ES-I3 (cell line): ENCODE measurements at regions not wholly inside any gene's neighbourhood (a gene's known extent, or its start where the extent isn't known, plus 50 kb on each side); places are given as distances from the start of the nearest gene placed in this dataset.

ENCODE experiments used
- H3K36me3 ChIP-seq: 2 replicates; pipeline ENCODE4 v1.6.1; 2013; ENCODE audit warnings: mild to moderate bottlenecking, low read length, control low read depth, moderate library complexity; ENCODE audit not compliant: insufficient read depth
- H3K4me1 ChIP-seq: 2 replicates; pipeline ENCODE4 v1.6.1; 2013; ENCODE audit warnings: mild to moderate bottlenecking, control low read depth, low read length; ENCODE audit not compliant: insufficient read depth
- H3K9ac ChIP-seq: 2 replicates; pipeline ENCODE4 v1.6.1; 2013; ENCODE audit warnings: low read depth, mild to moderate bottlenecking, low read length, moderate library complexity
- H3K9me3 ChIP-seq: 2 replicates; pipeline ENCODE4 v1.6.1; 2013; ENCODE audit warnings: mild to moderate bottlenecking, low read length, moderate library complexity; ENCODE audit not compliant: control insufficient read depth, insufficient read depth

DNA sequence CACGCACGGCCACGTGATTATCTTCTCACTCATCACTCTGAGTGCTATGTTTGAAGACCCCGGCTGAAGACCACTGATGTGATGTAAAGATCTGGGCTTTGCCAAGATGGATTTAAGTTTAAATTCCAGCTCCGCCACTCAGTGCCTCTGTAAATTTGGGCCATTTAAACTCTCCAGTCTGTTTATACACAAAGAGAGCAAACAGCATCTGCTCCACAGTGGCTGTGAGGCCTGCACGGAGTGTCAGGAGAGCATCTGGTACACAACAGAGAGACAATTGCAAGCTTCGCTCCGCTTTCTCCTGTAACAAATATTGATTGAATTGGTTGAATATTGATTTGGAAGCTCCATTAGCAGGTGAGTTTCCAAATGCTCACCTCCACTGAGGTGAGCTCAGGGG is 80.5 kb upstream of the FRMD1 start:
- Histone ChIP-seq H3K9me3 (no peaks in the 10 kb centered on the region), H3K36me3 (no peaks in the 10 kb centered on the region), H3K9ac (no peak overlapping the region), H3K4me1 (peaks cover 13% of the 10 kb centered on the region)

DNA sequence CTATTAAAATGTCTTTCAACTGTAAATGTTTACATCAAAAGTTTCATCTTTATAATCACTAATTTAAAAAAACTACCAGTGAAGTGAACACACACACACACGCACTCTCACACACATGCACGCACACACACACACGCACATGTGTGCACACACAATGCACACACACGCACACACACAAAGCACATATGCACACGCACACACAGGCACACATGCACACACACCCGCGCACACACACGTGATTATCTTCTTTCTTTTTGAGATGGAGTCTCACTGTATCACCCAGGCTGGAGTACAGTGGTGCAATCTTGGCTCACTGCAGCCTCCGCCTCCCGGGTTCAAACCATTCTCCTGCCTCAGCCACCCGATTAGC is 80.0 kb upstream of the FRMD1 start:
- Histone ChIP-seq H3K4me1 (peaks cover 13% of the 10 kb centered on the region), H3K9ac (no peak overlapping the region), H3K9me3 (no peaks in the 10 kb centered on the region), H3K36me3 (no peaks in the 10 kb centered on the region)

DNA sequence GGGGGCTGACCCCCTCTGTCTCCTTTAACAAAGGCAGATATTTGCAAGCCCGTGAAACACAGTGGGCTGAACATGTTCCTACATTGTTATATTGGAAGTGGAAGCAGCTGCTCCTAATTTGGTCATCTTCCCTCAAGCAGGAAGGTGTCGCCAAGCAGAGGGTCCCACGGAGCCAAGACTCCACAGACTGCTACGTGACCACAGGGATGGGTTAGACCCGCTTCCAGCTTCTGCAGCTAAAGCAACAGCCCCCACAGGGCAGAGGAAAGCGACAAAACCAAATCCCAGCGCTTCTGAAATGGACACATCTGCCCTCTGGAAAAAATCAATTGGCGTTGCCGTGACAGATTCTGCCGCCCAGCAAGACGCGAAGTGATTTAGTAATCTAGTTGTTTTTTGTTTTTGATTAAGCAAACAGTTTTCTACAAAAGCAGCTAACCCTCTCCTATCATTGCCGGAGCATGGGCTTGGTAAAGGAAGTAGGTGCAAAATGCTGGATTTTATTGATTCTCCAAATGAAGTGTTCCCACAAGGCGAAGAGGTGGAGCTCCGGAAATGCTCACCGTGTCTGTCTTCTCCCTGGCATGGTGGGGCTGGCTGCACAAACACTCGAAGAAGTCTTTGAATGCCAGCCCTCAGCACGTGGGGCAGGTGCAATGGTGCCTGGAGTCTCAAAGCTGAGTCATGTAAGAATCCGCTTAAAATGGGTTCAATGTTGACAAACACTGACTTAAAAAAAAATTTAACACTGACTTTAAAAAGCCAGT is 79.4 kb upstream of the FRMD1 start:
- no peak overlapping the region for H3K9ac ChIP-seq
- H3K36me3 ChIP-seq: no peaks in the 10 kb centered on the region
- no peaks in the 10 kb centered on the region for H3K9me3 ChIP-seq
- H3K4me1 ChIP-seq: peaks cover 13% of the 10 kb centered on the region

DNA sequence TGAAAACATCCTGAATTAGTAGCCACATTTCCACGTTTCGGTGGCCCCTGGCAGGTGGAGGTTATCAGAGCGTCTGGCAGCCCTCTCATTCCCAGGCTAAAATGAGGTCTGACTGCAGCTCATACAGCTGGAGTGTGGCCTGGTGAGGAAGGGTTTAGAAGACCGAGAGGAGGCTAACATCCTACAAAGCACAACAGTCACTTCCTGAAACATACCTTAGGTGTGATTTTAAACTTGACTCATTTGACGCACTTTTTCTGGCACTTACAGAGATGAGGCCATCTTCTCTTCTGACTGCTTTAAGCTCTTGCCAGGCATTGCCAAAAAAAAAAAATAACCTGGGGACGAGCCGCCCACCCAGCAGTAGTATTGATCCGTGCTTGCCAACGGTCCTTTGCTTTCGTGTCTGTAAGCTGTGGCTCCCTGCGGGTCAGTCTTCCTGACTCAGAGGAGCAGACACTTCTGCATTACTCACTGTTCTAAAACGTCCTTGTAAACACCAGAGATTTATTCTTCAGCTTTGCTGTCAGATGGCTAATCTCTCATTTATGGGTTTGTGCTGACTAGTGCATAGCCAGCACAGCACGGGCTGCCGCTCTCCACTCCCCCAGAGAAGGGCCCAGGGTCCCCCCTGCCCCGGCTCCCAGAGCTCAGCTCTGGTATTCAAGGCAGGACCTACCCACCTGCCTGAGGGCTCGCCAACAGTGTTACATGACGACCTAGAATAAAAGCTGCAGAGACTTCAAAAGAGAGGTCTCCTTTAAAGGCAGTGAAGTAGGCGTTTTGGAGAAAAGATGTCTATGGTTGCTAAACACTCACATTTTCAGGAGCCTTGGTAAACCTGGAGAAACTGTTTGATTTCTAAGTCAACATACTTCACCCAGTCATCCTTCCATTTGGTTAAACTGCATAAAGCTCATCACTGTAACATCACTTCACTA is 78.5 kb upstream of the FRMD1 start:
- no peak overlapping the region for H3K9ac ChIP-seq
- peaks cover 13% of the 10 kb centered on the region for H3K4me1 ChIP-seq
- H3K9me3 ChIP-seq: no peaks in the 10 kb centered on the region
- H3K36me3 ChIP-seq: no peaks in the 10 kb centered on the region

DNA sequence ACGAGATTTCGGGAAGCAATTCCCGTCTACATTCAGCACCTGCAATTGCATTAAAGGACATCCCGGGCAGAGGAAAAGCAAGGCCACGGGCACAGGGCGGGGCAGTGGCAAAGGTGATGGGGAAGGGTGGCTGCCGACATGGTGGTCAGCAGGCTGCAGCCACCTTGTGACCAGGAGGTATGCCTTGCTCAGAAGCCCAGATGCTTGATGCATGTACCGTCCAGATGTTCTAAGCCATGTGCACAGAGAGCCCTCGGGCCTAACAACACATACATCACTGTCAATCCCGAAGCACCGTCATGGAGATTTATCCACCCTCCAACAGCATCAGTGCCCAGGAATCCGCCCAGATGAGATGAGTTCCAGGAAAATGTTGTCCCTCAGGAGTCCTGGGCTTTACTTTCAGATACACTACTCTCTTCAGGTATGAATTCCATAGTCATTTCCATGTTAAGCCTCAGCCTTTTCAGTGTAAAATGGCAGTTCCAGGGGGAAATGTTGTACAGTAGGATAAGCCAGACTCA is 77.8 kb upstream of the FRMD1 start:
- Histone ChIP-seq H3K36me3 (no peaks in the 10 kb centered on the region), H3K4me1 (peaks cover 13% of the 10 kb centered on the region), H3K9ac (no peak overlapping the region), H3K9me3 (no peaks in the 10 kb centered on the region)

DNA sequence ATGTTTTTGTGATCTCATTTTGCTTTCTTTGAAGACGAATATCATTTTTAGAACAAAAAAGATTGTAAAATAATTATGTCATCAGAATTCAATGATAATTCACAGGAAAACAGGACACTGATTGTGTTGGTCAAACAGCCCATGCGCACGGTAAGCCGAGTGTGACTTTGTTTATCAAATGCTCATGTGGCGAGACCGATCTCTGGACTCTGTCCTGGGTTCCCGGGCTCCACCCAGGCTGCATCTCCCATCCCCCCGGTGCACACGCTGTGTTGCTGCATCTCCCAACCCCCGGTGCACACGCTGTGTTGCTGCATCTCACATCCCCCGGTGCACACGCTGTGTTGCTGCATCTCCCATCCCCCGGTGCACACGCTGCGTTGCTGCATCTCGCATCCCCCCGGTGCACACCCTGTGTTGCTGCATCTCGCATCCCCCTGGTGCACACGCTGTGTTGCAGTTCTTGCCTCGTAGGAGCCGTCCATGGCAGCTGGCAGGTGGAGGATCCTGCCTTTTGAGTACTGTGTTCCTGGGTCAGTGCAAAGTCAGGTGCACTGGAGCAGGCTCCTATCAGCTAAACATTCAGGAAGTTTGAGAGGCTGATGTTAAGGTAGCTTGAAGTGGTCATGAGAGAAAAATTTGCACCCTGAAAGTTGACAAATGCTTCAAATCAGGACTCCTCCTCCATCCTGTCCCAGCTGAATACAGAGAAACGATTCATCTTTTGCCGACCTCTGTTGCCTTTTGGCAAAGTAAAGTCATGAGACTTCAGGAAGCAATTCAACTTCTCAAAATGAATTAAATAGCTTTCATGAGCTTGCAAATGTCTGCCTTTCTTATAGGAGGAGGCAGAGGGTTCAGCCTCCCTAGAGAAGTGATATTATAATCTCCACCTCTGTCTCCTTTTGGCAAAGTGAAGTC is 77.1 kb upstream of the FRMD1 start:
- H3K36me3 ChIP-seq: no peaks in the 10 kb centered on the region
- H3K4me1 ChIP-seq: peaks cover 13% of the 10 kb centered on the region
- H3K9ac ChIP-seq: no peak overlapping the region
- no peaks in the 10 kb centered on the region for H3K9me3 ChIP-seq

DNA sequence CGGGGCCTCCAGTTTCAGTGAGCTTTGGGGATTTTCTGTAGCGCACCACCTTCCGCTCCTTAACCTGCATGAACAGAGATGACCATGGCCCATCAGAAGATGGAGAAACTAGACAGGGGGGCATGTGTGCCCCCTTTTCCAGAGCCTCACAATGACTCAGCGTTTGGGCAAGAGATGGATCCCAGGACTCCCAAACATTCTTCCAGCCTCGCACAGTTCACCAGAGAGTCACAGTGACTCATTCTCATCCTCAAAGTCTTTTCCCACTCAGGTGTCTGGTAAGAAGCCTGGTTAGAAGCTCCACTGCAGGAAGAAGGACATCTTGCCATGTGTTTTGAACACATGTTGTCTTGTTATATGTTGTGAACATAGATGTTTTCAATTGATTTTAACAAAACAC is 76.2 kb upstream of the FRMD1 start:
- Histone ChIP-seq H3K36me3 (no peaks in the 10 kb centered on the region), H3K9me3 (no peaks in the 10 kb centered on the region)

DNA sequence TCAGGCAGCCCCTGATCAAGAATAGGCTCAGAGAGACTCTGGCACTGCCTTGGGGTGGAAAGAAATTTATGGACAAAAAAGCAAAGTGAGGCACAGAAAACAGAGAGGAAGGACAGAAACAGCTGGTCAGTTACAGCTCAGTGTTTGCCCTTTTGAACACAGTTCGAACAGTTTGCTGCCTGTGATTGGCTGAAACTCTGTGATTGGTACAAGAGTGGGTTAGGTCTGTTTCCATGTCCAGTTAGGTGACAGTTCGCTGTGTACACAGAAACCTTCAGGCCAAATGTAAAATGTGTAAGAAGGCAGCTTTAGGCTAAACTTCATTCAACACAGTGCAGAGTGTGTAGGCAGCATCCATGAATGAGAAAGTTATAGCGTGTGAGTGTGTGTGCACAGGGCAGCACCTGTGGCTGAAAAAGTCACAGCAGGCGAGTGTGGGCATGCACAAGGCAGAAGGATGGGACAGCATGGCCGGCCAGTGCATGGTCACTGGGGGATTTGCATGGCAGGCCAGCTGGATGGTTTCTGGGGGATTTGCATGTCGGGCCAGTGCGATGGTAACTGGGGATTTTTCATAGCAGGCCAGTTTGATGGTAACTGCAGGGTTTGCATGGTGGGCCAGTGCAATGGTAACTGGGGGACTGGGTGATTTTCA is 75.4 kb upstream of the FRMD1 start:
- no peaks in the 10 kb centered on the region for H3K36me3 ChIP-seq
- no peaks in the 10 kb centered on the region for H3K9me3 ChIP-seq
- H3K9ac ChIP-seq: no peak overlapping the region
- peaks cover 13% of the 10 kb centered on the region for H3K4me1 ChIP-seq

More for the DNA sequence above, 76.2 kb upstream of the FRMD1 start:
- Histone ChIP-seq H3K4me1 (peaks cover 13% of the 10 kb centered on the region), H3K9ac (no peak overlapping the region)

DNA sequence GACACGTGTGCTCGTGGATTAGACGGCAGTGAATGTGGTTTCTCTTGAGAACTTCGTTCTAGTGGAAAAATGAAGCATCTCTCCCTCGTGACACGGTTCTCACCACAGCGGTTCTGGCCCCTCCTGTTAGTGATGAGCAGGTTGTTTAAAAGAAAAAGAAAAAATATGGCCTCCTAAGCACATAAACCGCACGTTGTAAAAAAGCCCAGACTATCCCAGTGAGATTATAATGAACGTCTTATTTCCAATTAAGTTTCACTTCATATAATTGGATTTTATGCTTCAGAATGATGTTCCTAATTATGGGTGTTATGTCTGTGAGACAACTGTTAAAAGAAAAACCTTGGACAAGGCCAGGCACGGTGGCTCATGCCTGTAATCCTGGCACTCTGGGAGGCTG is 74.5 kb upstream of the FRMD1 start:
- H3K9ac ChIP-seq: no peak overlapping the region
- H3K36me3 ChIP-seq: no peaks in the 10 kb centered on the region
- H3K9me3 ChIP-seq: no peaks in the 10 kb centered on the region
- H3K4me1 ChIP-seq: peaks cover 11% of the 10 kb centered on the region

DNA sequence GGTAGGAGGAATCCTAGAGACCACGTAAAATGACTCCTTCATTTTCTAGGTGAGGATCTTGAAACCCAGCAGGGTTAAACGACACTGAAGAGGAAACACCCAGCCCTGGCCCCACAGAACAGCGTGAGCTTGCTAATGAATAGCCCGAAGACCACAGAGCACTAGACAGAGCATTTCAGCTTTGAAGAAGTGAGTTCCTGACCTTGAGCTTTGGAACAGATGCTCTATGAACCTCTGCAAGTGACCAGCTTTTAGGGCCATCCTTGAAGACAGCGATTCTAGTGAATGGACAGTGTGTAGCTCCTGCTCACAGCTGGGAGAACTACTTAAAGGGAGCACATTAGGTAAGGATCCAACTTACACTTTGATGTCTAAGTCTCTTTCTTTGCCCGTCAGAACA is 74.0 kb upstream of the FRMD1 start:
- Histone ChIP-seq H3K36me3 (no peaks in the 10 kb centered on the region), H3K9me3 (no peaks in the 10 kb centered on the region), H3K9ac (no peak overlapping the region), H3K4me1 (peaks cover 6% of the 10 kb centered on the region)

DNA sequence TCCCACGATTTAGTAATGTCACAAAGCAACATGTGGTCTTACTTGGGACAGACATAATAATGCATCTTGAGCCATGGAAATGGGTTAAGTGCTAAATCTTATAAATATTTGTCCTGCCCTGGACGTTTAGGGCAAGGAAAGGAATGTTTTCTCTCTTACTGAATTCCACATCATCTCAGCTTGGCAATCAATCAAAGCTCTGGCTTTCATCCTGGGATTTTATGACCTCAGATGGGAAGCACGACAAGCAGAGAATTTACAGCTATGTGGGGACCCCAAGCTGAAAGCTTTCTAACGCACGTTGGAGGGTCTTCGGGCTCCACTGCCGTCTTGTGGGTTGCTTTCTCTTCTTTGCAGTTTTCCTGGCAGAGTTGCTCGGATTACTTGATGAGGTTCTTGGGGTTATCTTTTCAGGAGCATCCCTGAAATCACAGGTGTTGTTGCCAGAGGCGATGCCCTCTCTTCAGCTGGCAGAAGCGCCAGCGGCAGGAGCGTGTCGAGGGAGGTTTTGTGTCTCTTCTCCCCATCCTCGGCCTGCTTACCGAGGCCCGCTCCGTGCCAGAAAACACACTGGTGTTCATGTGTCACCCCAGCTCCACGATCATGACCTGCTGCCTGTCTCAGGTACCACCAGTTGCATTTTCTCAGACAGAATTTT is 73.4 kb upstream of the FRMD1 start:
- peaks cover 1% of the 10 kb centered on the region for H3K4me1 ChIP-seq
- no peaks in the 10 kb centered on the region for H3K9me3 ChIP-seq
- no peak overlapping the region for H3K9ac ChIP-seq
- H3K36me3 ChIP-seq: no peaks in the 10 kb centered on the region

DNA sequence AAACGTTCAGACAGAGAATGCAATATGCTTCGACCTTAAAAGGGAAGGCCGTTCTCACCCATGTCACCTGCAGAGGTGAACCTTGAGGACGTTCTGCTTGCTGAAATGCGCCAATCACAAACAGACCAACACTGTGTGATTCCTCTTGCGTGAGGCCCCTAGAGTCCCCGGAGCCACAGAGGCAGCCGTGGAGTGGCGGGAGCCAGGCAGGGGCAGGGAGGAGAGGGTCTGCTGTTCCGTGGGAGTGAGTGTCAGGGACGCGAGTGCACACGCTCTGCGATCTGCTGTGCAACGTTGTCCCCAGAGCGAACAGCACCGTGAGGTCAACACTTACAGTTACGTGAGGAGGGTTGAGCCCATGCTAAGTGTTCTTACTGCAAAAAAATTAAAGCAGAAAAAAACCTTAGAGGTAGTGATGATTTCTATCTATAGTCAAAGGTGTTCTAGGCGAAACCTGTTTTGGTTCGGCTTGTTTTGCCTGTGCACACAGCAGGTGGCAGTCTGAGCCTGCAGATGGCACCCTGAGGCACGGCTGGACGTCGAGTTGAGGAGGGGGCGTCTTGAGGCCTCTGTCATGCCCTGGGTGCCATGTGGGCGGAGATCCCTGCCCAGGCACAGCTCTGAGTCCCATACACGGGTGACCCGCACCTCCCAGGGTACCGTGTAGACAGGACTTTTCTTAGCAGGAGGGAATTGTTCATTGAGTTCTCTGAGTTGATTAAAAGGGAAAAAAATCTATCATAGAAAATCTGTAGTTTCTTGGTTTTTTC is 71.7 kb upstream of the FRMD1 start:
- Histone ChIP-seq H3K4me1 (no peaks in the 10 kb centered on the region; the same call in 1 of the 2 replicates), H3K36me3 (no peaks in the 10 kb centered on the region), H3K9ac (no peak overlapping the region), H3K9me3 (no peaks in the 10 kb centered on the region)

DNA sequence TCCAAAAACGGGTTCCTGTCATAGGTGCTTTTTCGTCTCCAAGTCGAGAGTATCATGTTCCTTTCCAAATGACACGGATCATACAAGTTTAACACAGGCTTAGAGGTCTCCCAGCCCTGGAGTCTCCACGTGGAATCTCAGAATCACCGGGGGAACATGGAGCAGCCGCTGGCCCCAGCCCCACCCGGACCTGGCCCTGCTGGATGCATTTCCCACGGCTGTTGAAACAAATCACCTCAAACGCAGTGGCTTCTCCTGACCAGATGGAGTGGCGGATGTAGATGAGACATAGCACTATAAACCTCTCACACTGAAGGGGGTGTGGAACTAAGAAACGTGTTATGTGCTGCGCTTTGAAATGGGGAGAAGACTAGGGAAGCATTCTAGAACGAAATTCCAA is 70.0 kb upstream of the FRMD1 start:
- Histone ChIP-seq H3K4me1 (no peaks in the 10 kb centered on the region; the same call in 1 of the 2 replicates), H3K9ac (no peak overlapping the region), H3K9me3 (no peaks in the 10 kb centered on the region), H3K36me3 (no peaks in the 10 kb centered on the region)
